Stimulated activated CD4-positive, alpha-beta T cell treated with anti-CD3 and anti-CD28 coated beads, TNF-alpha, amount 100 ng/mL, for 24 hours (primary cell): ENCODE measurements at regions not wholly inside any gene's neighbourhood (a gene's known extent, or its start where the extent isn't known, plus 50 kb on each side); places are given as distances from the start of the nearest gene placed in this dataset.
"Not testable (repeated sequence)": the region's sequence is repeated elsewhere in the genome, so short reads cannot be mapped to it uniquely, and the experiment has no call there.

ENCODE experiments used
- DNase-seq, 3 experiments: peaks; one replicate each; pipeline ENCODE4 v3.0.0-alpha.2; 2020; ENCODE audit warnings: low read depth in 3 of 3

DNA sequence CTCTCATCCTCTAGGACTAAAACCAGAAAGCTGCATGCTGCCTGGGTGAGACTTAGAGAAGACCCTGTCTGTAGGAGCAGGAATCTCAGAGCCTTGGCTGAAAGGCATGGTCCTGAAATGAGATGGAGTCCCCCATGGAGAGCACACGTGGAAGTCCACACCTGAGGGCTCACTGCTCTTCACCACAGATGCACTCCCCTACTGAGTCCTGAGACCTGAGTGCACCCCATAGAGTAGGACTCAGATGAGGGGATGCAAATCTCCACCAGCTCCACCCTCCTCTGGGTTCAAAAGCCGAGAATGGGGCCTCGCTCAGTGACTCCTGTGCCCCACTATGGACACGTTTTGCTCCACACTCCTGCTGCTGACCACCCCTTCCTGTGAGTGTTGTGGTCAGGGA is 171.4 kb upstream of the TP53TG3 start:
- not testable (repeated sequence) for DNase-seq

DNA sequence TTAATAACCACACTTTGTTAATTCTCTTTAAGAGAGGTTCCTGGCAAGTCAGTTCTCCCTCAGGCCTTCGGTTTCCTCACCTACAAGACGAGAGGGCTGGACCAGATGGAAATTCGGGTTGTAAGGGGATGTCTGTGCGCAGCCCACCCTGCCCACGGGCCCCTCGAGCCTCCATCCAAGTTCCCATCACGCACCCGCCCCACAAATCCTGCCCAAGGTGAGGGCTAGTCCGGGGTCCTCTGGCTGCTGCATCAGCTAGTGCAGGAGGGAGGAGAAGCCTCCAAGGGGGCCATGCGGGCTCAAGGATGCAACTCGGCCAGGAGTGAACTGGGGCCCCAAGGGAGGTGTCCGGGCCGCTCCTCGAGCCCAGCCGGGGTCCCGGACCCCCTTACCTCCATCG is 169.6 kb upstream of the TP53TG3 start:
- DNase-seq: not testable (repeated sequence)

DNA sequence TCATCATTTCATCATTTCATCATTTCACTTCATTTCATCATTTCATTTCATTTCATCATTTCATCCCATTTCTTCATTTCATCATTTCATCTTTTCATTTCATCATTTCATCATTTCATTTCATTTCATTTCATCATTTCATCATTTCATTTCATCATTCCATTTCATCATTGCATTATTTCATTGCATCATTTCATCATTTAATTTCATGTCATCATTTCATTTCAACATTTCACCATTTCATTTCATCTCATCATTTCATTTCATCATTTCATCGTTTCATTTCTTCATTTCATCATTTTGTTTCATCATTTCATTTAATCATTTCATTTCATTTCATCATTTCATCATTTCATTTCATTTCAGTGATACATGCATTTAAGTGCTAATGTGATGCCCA is 166.9 kb upstream of the TP53TG3 start:
- DNase-seq: not testable (repeated sequence)

- not testable (repeated sequence) for DNase-seq
Observed at GRCh38 chr16:32807280-32807679, 131.3 kb upstream of the TP53TG3 start.

GRCh38 chr16:32805639-32806038 is 129.7 kb upstream of the TP53TG3 start:
- not testable (repeated sequence) for DNase-seq
